Ishikawa (cell line): ENCODE measurements at regions not wholly inside any gene's neighbourhood (a gene's known extent, or its start where the extent isn't known, plus 50 kb on each side); places are given as distances from the start of the nearest gene placed in this dataset.

Experiments used
- CEBPB ChIP-seq: IDR thresholded peaks from 2 replicates; pipeline ENCODE4 v1.6.1; 2012
- CREB1 ChIP-seq: IDR thresholded peaks from 2 replicates; pipeline ENCODE4 v1.6.1; 2012; ENCODE audit warnings: low read depth
- EGR1 ChIP-seq: IDR thresholded peaks from 2 replicates; pipeline ENCODE4 v1.6.1; 2012
- EP300 ChIP-seq: IDR thresholded peaks from 2 replicates; pipeline ENCODE4 v1.6.1; 2012; ENCODE audit warnings: borderline replicate concordance
- FOXM1 ChIP-seq: IDR thresholded peaks from 2 replicates; pipeline ENCODE4 v1.6.1; 2012; ENCODE audit warnings: low read depth, borderline replicate concordance
- MAX ChIP-seq: IDR thresholded peaks from 2 replicates; pipeline ENCODE4 v1.6.1; 2012
- NFIC ChIP-seq: IDR thresholded peaks from 2 replicates; pipeline ENCODE4 v1.6.1; 2012
- RAD21 ChIP-seq: IDR thresholded peaks from 2 replicates; pipeline ENCODE4 v1.6.1; 2012; ENCODE audit warnings: low read depth
- TAF1 ChIP-seq: IDR thresholded peaks from 2 replicates; pipeline ENCODE4 v1.6.1; 2012; ENCODE audit warnings: low read depth, mild to moderate bottlenecking
- TCF12 ChIP-seq: IDR thresholded peaks from 2 replicates; pipeline ENCODE4 v1.6.1; 2012; ENCODE audit warnings: low read depth
- TEAD4 ChIP-seq: IDR thresholded peaks from 2 replicates; pipeline ENCODE4 v1.6.1; 2012
- USF1 ChIP-seq: IDR thresholded peaks from 2 replicates; pipeline ENCODE4 v1.6.1; 2012
- YY1 ChIP-seq: IDR thresholded peaks from 2 replicates; pipeline ENCODE4 v1.6.1; 2012; ENCODE audit warnings: low read depth
- ZBTB7A ChIP-seq: IDR thresholded peaks from 2 replicates; pipeline ENCODE4 v1.6.1; 2012; ENCODE audit warnings: low read depth
- TF ChIP-seq, protein P1 (sequence below): IDR thresholded peaks from 2 replicates; pipeline ENCODE4 v1.6.1; 2012; ENCODE audit warnings: low read depth, mild to moderate bottlenecking

DNA sequence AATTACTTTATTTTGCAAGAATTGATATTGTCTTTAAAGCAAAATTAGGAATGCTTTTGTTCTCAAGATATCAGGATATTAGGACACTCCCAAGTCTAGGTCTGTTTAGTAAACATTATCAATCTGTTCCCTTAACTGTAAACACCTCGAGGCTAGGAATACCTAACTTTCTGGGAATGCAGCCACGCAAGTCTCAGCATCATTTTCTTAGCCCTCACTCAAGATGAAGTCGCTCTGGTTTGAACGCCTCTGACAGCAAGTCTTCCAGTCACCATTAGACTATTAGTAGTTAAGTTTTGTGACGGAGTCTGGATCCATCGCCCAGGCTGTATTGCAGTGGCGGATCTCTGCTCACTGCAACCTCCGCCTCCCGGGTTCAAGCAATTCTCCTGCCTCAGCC, 128.0 kb upstream of the MYO3A start:
- TF ChIP-seq USF1, result no peak
- TF ChIP-seq MAX, result no peak
- TF ChIP-seq RAD21, result no peak
- no peak for TF ChIP-seq NFIC
- no peak for TF ChIP-seq TEAD4
- TF ChIP-seq, protein P1, sequence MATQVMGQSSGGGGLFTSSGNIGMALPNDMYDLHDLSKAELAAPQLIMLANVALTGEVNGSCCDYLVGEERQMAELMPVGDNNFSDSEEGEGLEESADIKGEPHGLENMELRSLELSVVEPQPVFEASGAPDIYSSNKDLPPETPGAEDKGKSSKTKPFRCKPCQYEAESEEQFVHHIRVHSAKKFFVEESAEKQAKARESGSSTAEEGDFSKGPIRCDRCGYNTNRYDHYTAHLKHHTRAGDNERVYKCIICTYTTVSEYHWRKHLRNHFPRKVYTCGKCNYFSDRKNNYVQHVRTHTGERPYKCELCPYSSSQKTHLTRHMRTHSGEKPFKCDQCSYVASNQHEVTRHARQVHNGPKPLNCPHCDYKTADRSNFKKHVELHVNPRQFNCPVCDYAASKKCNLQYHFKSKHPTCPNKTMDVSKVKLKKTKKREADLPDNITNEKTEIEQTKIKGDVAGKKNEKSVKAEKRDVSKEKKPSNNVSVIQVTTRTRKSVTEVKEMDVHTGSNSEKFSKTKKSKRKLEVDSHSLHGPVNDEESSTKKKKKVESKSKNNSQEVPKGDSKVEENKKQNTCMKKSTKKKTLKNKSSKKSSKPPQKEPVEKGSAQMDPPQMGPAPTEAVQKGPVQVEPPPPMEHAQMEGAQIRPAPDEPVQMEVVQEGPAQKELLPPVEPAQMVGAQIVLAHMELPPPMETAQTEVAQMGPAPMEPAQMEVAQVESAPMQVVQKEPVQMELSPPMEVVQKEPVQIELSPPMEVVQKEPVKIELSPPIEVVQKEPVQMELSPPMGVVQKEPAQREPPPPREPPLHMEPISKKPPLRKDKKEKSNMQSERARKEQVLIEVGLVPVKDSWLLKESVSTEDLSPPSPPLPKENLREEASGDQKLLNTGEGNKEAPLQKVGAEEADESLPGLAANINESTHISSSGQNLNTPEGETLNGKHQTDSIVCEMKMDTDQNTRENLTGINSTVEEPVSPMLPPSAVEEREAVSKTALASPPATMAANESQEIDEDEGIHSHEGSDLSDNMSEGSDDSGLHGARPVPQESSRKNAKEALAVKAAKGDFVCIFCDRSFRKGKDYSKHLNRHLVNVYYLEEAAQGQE, result no peak
- TF ChIP-seq CEBPB, result no peak
- no peak for TF ChIP-seq TAF1
- TF ChIP-seq FOXM1, result no peak
- no peak for TF ChIP-seq CREB1
- TF ChIP-seq EGR1, result no peak
- TF ChIP-seq ZBTB7A, result no peak
- no peak for TF ChIP-seq YY1
- TF ChIP-seq EP300, result no peak
- TF ChIP-seq TCF12, result no peak

DNA sequence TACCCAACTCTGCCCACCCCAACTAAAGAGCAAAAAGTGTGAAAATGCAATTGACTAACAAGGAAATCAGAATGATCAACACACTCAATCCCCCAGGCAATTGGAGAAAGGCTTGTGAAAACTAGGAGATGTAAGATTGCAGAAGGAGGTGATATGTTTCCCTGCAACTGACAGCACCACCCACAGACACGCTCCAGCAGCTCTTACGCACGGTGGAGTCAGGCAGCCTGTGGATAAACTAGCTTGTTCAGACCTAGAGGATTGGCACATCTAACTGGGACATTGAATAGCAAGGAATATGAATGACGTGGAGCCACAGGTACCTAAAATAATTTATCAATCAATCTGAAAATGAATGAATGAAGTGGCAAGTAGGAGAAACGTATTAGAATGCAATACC, 125.7 kb upstream of the MYO3A start:
- TF ChIP-seq USF1, result no peak
- TF ChIP-seq NFIC, result no peak
- no peak for TF ChIP-seq EGR1
- no peak for TF ChIP-seq TCF12
- no peak for TF ChIP-seq MAX
- TF ChIP-seq TEAD4, result no peak
- TF ChIP-seq RAD21, result no peak
- no peak for TF ChIP-seq CREB1
- TF ChIP-seq, protein P1, result no peak
- TF ChIP-seq YY1, result no peak
- TF ChIP-seq FOXM1, result no peak
- TF ChIP-seq ZBTB7A, result no peak
- no peak for TF ChIP-seq EP300

- TF ChIP-seq CEBPB, result no peak
- TF ChIP-seq, protein P1, result no peak
- TF ChIP-seq USF1, result no peak
- no peak for TF ChIP-seq TEAD4
Observed at GRCh38 chr10:25811052-25811685, 122.9 kb upstream of the MYO3A start.

- TF ChIP-seq CREB1 (no peak), FOXM1 (no peak), MAX (no peak), TAF1 (no peak), YY1 (no peak), CEBPB (no peak), USF1 (no peak)
Observed at GRCh38 chr10:25813511-25813910, 120.5 kb upstream of the MYO3A start.
